ENCODE measurements at regions not wholly inside any gene's neighbourhood (a gene's known extent, or its start where the extent isn't known, plus 50 kb on each side); places are given as distances from the start of the nearest gene placed in this dataset.
"Not testable (repeated sequence)": the region's sequence is repeated elsewhere in the genome, so short reads cannot be mapped to it uniquely, and the experiment has no call there.

DNA sequence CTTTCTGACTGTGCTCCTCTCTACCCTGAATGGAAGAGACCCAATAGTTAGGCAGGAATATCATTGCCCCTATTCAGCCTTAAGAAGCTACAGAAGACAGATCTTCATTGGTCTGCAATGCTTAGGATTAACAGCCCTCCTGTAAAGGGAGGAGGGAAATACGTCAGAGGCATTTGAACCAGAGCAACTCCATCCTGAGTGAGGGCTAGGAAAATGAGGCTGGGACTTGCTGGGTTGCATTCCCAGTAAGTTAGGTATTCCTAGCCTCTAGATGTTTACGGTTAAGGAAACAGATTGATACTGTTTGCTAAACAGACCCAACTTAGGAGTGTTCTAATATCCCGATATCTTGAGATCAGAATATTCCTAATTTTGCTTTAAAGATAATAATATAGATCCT is 63.5 kb downstream of the PCDH18 start:
- DNase-seq: no peak

DNA sequence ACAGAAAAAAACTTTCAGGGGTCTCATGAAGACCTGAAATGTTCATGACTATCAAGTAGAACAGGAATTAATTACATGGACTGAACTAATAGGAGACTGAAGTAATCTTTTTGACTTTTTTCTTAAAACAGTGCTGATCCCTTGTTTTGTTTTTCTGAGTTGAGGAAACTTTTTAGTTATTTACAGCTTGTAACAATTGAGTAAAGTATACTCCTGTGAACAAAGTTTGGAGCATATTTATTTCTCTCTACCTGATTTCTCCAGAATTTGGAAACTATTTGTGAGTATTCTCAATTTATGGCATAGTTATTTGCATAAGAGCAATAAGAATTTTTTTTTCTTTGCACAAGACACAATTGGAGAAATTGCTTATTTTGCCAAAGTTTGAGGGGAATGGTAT is 64.8 kb downstream of the PCDH18 start:
- no peak for DNase-seq

DNA sequence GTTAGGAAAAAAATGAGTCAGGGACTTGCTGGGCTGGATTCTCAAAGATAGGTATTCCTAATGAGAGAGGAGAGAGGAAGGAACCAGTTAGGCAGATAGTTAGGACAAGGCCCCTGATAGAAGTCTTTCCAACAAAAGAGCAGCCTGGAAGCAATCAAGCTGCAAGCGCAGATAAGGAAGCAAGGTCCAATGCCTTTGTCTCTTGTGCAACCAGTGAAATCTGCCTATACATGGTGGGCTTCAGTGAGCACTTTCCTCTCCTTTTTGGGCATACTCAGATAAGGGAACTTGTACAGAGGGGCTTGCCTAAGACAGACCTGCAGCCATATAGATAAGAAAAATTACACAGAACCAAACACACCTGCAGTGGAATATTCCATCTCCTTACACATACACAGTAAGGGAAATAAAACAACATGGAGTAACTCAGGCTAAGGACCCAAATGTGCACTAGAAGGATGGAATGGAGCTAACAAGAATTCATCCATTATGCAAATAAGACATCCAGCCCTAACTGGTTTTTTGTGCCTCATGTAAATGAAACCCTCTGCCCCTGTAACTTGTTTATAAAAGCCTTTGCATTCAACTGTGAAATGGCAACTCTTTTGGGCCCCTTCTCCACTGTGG is 68.8 kb downstream of the PCDH18 start:
- DNase-seq: no peak

DNA sequence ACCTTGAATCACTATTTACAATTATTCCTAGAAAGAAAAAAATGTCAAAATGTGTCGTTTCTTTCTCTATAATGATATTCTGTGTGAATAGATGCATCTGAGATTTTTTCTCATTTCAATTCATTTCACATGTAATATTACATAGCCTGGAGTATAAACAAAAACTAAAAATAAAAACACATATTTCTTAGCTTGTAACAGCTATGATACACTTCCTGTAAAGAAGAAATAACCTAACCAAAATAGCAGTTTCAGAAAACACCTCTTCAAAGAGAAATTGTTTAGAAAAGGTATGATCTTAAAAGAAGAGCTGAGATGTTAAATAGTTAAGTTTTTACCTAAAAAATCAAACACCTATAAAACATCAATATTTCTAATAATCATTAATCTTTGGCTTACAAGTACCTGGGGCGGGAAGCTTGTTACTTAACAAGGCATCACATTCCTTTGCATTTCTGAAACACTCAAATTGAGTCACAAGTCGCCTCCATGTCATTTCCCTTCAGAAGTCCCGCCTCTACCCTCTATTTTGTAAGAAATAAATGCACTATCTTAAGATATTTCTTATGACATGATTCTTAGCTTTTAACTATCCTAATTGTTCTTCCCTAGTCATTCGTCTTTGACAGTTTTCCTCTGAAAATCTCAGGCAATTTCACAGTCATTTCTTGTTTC is 76.5 kb downstream of the PCDH18 start:
- no peak for DNase-seq

DNA sequence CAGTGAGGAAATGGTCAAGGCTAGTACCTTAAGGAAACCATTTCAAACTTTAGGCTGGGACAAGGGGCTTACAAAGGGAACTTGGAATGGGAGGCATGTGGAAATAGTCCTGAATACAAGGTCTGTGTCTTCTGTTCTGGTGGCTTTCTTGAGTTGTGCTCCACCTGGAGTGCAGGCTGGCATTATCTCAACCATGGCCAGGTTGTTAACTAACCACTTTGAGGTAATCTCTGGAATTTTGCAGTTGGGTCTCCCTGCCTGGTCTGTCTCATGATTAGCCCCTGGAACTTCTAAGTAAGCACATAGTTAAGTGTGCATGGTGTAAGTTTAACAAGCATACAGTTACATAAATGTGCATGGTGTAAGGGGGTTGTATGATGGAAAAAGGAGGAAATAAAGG is 77.5 kb downstream of the PCDH18 start:
- no peak for DNase-seq

DNA sequence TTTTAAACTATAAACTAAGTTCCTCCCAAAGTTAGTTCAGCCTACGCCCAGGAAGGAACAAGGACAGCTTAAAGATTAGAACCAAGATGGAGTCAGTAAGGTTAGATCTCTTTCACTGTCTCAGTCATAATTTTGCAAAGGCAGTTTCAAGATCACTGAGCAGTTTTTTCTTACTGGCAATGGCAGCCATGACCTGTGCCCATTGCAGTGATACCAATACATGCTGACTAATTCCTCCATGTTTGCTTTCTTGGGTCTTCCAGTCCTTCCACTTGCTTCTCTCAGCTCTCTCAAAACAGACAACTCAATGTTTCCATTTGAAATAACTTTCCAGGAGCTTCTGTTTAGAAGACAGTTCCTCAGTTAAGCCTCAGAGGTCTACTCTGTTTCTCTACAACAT is 79.5 kb downstream of the PCDH18 start:
- DNase-seq: no peak

DNA sequence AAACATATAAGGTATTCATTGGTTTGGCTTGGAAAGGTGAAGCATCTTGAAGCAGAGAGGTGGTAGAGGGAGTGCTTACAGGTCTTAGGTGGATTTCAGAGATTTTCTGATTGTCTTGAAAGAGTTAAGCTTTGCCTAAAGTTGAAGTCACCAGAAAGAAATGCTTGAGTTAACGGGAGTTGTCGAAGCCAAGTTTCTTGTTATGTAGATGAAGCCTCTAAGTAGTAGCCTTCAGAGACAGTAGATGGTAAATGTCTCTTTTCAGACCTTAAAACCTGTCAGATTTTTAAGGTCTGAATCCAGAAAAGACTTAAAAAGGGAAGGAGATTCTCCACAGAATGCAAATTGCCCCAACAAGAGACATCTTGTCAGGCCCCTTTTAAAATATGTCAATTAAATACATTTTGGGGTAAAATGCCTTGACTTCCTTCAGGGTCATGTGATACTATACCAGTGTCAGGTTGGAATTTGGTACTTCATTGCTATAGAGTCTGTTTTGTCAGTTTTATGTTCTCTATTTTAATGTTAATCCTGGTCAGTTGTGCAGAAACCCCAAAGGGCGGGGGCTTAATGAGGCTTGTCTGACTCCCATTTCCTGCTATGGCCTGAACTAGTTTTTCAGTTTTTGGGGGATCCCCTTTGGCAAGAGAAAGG is 81.0 kb downstream of the PCDH18 start:
- DNase-seq: no peak

DNA sequence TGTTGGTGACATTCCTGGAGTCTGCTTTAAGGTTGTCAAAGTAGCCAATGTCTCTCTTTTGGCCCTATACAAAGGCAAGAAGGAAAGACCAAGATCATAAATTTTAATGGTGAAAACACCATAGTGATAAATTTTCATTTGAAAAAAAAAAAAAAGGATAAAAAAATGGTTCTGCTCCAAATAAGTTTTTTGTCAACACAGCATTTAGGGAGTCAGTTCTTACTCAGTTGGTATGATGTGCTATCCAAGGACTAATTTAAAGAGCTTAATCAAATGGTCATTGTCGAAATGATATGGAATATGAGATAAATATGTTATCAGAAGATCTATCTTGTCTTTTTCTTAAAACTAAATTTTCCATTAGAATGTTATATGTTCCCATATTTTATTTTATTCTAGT is 83.9 kb downstream of the PCDH18 start:
- DNase-seq: no peak

DNA sequence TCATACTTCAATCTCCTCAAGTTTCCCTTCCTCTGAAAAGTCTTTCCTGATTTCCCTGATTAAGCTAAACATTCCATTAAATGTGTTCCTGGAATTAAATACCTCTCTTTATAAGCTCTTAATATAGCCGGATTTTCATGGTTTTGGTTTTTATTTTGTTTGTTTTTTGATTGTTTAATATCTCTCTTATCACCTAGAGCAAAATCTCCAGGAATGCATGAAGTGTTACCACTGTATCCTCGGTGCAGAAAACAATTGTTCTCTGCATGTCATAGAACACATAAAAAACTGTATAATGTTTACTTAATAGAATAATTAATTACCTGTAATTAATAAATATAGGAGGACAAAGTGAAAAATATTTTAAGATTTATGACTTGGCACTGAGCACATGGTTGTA is 86.2 kb downstream of the PCDH18 start:
- no peak for DNase-seq

DNA sequence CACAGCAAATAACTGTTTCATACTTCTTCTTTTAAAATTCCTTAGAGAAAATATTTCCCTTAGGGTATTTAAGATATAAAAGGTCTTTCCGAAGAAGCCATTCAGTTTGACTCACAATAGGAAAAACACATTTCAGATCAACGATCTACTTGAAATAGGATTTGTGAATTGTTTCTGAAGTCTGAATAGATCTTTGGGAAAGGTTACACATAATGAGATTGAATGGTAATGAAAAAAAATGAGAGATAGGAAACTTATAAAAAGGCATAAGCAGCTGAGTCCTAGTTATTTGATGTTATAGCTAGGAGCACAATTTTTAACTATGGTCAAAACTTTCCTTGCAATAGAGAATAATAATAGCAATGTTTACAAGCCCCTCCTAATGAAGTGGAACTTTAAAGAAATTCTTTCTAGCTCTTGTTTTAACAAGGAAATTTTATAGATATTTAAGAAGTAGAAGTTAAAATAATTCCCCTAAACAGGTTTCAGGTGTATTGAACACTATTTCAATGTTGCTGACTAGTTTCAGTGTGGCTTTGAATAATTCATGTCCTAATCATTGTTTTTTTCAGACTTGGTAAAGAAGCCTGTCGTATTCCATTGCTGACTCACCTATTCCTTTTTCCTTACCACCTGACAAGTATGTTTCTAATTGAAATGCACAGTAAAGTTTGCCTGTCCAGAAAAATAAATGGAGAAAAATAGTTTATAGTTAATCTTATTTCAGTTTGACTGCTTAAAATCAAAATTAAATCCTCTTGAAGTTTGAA is 89.1 kb downstream of the PCDH18 start:
- no peak for DNase-seq

DNA sequence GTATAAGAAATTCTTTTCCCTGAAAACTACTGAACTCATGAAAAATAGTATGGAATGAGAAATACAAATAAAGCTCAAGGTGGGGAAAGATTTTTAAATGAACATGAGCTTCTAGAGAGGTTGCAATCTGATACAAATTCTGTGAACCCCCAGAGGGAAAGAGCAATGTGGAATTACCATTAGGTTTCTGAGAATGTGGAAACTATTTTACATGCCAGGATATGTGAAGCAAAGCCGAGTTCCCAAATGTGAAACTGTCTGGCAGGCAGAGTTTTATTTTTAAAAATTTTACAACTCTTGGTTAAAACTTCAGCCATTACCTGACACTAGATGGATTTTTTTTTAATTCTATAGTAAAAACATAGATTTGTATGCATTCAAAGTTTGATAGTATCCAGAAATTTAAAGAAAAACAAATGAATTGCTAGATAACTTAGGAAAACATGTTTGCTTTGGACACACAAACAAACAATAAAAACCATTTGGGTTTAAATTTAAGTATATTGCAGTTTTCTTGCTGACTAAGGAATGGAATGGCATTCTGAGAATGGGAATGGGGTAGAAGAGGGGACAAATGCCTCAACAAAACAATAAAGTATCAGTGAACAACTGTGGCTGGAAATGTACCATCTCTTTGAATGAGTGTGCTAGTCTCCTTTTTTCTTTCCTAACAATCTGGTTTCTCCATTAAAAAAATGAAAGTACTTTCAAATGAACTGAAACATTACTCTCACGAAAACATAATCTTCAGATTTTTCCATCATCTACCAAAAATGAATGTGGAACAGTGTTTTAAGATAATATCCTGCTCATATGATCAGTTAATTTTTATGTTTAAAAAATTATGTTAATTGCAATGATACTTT is 99.6 kb downstream of the PCDH18 start:
- no peak for DNase-seq

DNA sequence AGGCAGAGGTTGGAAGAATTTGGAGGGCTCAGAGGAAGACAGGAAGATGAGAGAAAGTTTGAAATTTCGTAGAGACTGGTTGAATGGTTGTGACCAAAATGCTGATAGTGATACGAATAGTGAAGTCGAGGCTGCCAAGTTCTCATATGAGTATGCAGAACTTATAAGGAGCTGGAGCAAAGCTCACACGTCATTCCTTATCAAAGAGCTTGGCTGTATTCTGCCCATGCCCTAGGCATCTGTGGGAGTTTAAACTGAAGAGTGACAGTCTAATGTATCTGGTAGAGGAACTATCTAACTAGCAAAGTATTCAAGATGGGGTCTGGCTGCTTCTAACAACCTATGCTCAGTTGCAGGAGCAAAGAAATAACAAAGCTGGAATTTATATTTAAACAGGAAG is 102.1 kb downstream of the PCDH18 start:
- DNase-seq: no peak

DNA sequence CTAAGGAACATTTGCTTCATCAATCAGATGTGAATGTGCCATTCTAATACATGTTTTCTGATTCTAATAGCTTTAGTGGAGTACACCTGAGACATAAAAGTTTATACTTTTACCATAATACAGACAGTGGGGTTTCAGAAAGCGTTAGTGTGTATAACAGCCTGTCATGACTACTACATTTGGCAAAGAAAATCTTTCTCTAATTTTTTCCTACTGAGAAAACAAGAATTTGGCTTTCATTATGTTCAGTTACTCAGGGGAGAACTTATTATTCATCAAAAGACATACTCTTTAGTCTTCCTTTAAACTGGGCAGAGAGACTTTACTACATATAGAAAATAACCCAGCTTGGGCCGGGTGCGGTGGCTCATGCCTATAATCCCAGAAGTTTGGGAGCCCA is 104.9 kb downstream of the PCDH18 start:
- DNase-seq: no peak

DNA sequence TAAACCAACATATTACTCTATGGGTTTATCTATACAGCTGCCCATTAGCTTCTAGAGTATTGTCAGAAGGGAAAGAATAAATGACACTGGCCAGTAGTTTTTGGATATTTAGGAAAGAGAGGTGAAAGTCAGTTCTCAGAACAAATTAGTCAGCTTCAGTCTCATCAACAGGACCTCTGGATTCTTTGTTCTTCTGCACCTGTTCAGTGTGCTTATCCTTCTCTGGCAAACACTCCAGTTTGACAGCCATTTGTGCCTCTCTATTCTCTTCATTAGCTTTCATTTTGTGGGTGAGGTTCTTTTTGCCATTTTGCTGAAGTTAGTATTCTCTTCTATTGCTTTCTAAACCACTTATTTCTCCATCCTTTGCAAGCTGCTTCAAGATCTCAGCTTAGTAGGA is 107.0 kb downstream of the PCDH18 start:
- no peak for DNase-seq

DNA sequence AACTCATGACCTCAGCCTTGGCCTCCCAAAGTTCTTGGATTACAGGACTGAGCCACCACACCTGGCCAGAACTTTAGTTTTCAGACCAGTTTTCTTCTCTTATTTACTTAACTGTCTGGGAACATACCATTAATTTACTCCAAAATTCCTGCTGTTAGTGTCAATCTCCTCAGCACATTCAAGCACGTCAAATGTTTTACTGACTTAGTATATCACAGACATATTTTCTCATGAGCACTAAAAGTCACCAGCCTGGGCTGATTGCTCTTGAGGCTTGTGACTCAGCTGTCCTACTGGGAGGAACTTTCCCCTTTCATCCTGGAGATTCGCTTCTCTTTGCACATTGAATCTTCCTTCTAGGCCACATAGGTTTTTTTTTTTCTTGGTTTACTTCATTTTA is 109.6 kb downstream of the PCDH18 start:
- no peak for DNase-seq

DNA sequence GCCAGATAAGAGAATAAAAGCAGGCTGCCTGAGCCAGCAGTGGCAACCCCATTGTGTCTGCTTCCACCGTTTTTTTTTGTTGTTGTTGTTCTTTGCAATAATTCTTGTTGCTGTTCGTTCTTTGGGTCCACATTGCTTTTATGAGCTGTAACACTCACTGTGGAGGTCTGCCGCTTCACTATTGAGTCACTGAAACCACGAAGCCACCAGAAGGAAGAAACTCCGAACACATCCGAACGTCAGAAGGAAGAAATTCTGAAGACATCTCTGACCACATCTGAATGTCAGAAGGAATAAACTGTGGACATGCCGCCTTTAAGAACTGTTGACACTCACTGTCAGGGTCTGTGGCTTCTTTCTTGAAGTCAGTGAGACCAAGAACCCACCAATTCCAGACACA is 110.5 kb downstream of the PCDH18 start:
- no peak for DNase-seq

DNA sequence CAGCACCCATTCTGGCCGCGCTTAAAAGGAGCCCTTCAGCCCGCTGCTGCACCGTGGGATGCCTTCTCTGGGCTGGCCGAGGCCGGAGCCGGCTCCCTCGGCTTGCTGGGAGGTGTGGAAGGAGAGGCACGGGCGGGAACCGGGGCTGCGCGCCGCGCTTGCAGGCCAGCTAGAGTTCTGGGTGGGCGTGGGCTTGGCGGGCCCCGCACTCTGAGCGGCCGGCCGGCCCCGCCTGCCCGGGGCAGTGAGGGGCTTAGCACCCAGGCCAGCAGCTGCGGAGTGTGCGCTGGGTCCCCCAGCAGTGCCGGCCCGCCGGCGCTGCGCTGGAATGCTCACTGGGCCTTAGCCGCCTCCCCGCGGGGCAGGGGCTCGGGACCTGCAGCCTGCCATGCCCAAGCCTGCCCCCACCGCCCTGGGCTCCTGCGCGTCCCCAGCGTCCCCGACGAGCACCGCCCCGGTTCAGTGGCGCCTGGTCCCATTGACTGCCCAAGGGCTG is 111.3 kb downstream of the PCDH18 start:
- DNase-seq: no peak

DNA sequence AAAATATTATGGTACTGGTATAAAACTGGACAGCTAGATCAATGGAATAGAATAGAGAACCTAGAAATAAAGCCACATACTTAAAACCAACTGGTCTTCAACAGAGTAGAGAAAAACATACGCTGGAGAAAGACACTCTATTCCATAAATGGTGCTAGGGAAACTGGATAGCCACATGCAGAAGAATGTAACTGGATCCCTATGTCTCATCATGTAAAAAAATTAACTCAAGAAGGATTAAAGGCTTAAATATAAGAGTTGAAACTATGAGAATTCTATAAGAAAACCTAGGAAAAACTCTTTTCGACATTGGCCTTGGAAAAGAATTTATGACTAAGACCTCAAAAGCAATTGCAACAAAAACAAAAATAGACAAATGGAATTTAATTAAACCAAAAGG is 114.6 kb downstream of the PCDH18 start:
- DNase-seq: no peak

DNA sequence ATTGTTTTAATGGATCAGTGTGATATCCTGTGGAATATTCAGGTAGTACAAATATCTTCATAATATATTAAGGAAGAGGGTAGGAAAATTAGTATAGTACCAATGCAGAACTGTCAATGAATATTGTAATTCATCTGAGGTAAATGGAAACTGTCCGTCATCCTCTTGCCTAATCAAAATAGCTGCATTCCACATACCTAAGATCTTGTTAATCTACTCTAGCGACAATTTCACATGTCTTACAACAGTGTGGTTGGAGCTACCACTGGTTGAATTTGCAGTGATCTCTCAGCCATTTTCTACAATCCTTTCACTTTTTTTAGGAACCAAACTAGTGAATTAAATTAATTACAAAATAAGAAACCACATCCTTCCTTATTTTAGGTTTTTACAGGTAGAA is 117.5 kb downstream of the PCDH18 start:
- no peak for DNase-seq

DNA sequence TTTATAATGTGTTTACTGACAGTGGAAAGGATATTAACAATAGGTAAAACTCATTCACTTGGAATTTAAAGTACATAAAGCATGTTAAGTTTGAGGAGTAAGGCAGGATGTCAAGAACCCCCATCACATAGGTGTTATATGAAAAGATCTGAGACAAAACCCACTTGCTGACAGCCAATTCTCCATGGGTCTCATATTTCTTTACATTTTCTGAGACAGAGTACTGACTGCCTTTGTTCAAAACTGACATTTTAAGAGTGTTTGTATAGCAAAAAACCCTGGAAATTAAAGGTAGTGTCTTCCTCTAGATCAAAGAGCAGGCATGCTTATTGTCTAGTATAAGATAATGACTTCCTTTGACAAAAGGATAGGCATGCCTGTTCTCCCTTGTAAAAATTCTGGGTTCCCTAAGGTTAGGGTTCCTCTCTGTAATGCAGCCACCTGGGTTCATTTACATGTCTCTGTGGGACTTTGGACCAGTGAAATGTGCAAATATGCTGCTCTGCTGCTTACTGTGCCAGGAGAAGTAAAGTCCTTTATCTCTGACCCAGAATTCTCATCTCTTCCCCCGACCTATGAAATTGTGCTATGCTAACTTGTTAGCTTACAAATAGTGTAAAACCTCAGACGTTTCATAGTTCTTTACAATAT is 123.6 kb downstream of the PCDH18 start:
- DNase-seq: no peak

DNA sequence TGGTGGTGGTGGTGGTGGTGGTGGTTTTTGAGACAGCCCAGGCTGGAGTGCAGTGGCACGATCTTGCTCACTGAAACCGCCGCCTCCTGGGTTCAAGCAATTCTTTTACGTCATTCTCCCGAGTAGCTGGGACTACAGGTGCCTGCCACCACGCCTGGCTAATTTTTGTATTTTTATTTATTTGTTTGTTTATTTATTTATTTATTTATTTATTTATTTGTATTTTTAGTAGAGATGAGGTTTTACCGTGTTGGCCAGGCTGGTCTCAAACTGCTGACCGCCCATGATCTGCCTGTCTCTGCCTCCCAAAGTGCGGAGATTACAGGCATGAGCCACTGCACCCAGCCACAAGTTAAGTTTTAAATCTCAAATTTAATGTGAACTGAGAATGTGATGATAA is 126.5 kb downstream of the PCDH18 start:
- DNase-seq: not testable (repeated sequence)

DNA sequence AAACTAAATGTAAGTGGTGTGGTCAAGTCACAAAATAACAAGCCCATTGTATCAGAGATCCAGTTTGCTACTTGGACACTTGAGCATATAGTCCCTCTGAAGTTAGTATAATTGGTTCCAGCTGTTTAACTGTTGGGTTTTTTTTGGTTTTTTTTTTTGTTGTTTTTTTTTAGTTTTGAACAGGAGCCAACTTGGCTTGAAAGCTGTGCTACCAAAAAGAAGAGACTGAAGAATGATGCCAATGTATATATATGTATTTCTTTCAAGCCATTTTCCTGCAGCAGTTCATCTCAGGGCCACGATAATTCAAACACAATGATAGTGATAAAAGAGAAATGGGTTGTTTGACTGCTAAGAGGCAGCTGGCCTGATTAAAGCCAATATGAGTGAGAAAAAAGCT is 138.3 kb downstream of the PCDH18 start:
- no peak for DNase-seq

Measured in inflammatory macrophage treated with lipopolysaccharide for 4 hours (primary cell).